PC-9 (cell line): ENCODE measurements at regions not wholly inside any gene's neighbourhood (a gene's known extent, or its start where the extent isn't known, plus 50 kb on each side); places are given as distances from the start of the nearest gene placed in this dataset.
"Not testable (repeated sequence)": the region's sequence is repeated elsewhere in the genome, so short reads cannot be mapped to it uniquely, and the experiment has no call there.

Experiments
- BruUV-seq: library from RNA; stranded (reverse); fragments of 400-500 nt; replicated peaks from 2 replicates; lab custom pipeline; 2021; lab: Mats Ljungman, UMichigan
- CTCF ChIA-PET: fragments of 300-600 bp; sonication (Branson Sonifier 250); formaldehyde crosslinking; loops from one replicate; lab custom pipeline; 2022; ENCODE audit warnings: antibody characterized with exemption; lab: Charles Lee
- POLR2A ChIA-PET: fragments of 300-600 bp; sonication (Branson Sonifier 250); formaldehyde crosslinking; loops from one replicate; lab custom pipeline; 2022; ENCODE audit warnings: antibody characterized with exemption; ENCODE audit not compliant: unreplicated experiment; lab: Charles Lee
- DNase-seq, 2 experiments: peaks; one replicate each; pipeline versions ENCODE4 v3.0.0 to v3.0.0-alpha.2; 2015 to 2022; ENCODE audit warnings: mixed read lengths in 1 of 2
- H2AFZ ChIP-seq: fragments of 200-600 bp; sonication (generic); 2 replicates; pipeline ENCODE4 v1.8.1; 2017; ENCODE audit warnings: antibody characterized with exemption
- H3F3A ChIP-seq: fragments of 200-600 bp; sonication (generic); 2 replicates; pipeline ENCODE4 v1.8.1; 2017; ENCODE audit warnings: antibody characterized with exemption, mild to moderate bottlenecking, low read depth; ENCODE audit not compliant: insufficient read depth
- H3K27ac ChIP-seq: fragments of 200-600 bp; sonication (generic); 2 replicates; pipeline ENCODE4 v1.6.1; 2016; ENCODE audit warnings: mixed run types
- H3K27me3 ChIP-seq: fragments of 200-600 bp; sonication (generic); 2 replicates; pipeline ENCODE4 v1.6.1; 2016; ENCODE audit warnings: low read depth, mixed run types; ENCODE audit not compliant: insufficient read depth
- H3K36me3 ChIP-seq: fragments of 200-600 bp; sonication (generic); 2 replicates; pipeline ENCODE4 v1.6.1; 2016; ENCODE audit warnings: low read depth, mixed run types
- H3K4me1 ChIP-seq: fragments of 200-600 bp; sonication (generic); replicated peaks from 2 replicates; pipeline ENCODE4 v1.6.1; 2016; ENCODE audit warnings: mixed run types; ENCODE audit not compliant: insufficient read depth
- H3K4me2 ChIP-seq: fragments of 200-600 bp; sonication (generic); 2 replicates; pipeline ENCODE4 v1.6.1; 2017; ENCODE audit warnings: mixed run types
- H3K4me3 ChIP-seq: fragments of 200-600 bp; sonication (generic); 2 replicates; pipeline ENCODE4 v1.6.1; 2016; ENCODE audit warnings: mixed run types
- H3K79me2 ChIP-seq: fragments of 200-600 bp; sonication (generic); 2 replicates; pipeline ENCODE4 v1.6.1; 2017; ENCODE audit warnings: low read depth, mixed run types
- H3K9me2 ChIP-seq: fragments of 200-600 bp; sonication (generic); 2 replicates; pipeline ENCODE4 v1.8.1; 2017; ENCODE audit warnings: mild to moderate bottlenecking; ENCODE audit not compliant: insufficient read depth
- H3K9me3 ChIP-seq: fragments of 200-600 bp; sonication (generic); 2 replicates; pipeline ENCODE4 v1.8.1; 2016; ENCODE audit warnings: low read depth; ENCODE audit not compliant: insufficient read depth
- H4K20me1 ChIP-seq: fragments of 200-600 bp; sonication (generic); 2 replicates; pipeline ENCODE4 v1.8.1; 2017; ENCODE audit not compliant: insufficient read depth
- EZH2 ChIP-seq: fragments of 200-600 bp; sonication (generic); IDR thresholded peaks from 2 replicates; pipeline ENCODE4 v1.8.0; 2017; ENCODE audit warnings: antibody characterized with exemption, low read depth
- intact Hi-C: fragments of 100-400 bp; cut with micrococcal nuclease; formaldehyde crosslinking; loops from one replicate; pipeline ENCODE4 v1.10.0; 2022; ENCODE audit not compliant: unreplicated experiment
- TF ChIP-seq, protein P1 (sequence below): fragments of 200-600 bp; sonication (generic); conservative IDR thresholded peaks from 2 replicates; pipeline ENCODE4 v1.6.1; 2017; ENCODE audit warnings: mixed run types, antibody characterized with exemption, mild to moderate bottlenecking, moderate library complexity

DNA sequence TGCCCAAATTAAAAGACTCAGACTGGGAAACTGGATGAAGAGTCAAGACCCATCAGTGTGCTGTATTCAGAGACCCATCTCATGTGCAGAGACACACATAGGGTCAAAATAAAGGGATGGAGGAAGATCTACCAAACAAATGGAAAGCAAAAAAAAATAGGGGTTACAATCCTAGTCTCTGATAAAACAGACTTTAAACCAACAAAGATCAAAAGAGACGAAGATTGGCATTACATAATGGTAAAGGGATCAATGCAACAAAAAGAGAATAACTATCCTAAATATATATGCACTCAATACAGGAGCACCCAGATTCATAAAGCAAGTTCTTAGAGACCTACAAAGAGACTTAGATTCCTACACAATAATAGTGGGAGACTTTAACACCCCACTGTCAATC, 813.0 kb downstream of the SLC6A15 start:
- H2AFZ ChIP-seq, H3K4me1 ChIP-seq, H3K4me2 ChIP-seq, H3F3A ChIP-seq, H3K4me3 ChIP-seq, H4K20me1 ChIP-seq, H3K9me3 ChIP-seq, H3K36me3 ChIP-seq, BruUV-seq, DNase-seq, H3K9me2 ChIP-seq, POLR2A ChIA-PET, H3K79me2 ChIP-seq, H3K27me3 ChIP-seq, H3K27ac ChIP-seq, intact Hi-C loops, CTCF ChIA-PET: not testable (repeated sequence)

DNA sequence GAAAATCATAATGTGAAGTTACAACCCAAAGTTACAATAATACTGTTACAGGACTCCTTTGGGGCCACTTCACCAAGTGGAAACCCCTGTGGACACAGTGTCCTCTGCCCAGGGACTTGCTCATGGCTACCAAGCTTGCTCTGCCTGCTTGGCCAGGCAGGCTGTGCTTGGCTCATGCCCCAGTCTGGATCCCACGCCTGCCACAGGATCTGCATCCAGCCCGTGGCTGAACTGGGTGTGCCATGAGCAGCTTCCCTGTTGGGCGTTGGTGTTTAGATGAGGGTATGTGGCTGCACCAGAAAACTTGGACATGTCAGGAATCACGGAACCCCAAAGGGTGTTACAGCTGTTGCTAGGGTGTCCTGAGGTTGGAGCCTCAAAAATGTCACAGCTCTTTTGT, 820.9 kb downstream of the SLC6A15 start:
- POLR2A ChIA-PET: no interaction called here
- H3K4me2 ChIP-seq: no peak overlapping the region
- no peaks in the 10 kb centered on the region; the same call in 1 of the 2 replicates for H3K9me2 ChIP-seq
- CTCF ChIA-PET: no interaction called here
- H3F3A ChIP-seq: no peaks in the 10 kb centered on the region
- TF ChIP-seq EZH2: no peak
- TF ChIP-seq, protein P1, sequence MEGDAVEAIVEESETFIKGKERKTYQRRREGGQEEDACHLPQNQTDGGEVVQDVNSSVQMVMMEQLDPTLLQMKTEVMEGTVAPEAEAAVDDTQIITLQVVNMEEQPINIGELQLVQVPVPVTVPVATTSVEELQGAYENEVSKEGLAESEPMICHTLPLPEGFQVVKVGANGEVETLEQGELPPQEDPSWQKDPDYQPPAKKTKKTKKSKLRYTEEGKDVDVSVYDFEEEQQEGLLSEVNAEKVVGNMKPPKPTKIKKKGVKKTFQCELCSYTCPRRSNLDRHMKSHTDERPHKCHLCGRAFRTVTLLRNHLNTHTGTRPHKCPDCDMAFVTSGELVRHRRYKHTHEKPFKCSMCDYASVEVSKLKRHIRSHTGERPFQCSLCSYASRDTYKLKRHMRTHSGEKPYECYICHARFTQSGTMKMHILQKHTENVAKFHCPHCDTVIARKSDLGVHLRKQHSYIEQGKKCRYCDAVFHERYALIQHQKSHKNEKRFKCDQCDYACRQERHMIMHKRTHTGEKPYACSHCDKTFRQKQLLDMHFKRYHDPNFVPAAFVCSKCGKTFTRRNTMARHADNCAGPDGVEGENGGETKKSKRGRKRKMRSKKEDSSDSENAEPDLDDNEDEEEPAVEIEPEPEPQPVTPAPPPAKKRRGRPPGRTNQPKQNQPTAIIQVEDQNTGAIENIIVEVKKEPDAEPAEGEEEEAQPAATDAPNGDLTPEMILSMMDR: no peak
- no peak overlapping the region for H3K27ac ChIP-seq
- no peak overlapping the region for H2AFZ ChIP-seq
- intact Hi-C loops: no loop called here
- no peak for DNase-seq
- no peaks in the 10 kb centered on the region for H3K36me3 ChIP-seq
- no peaks in the 10 kb centered on the region for H3K27me3 ChIP-seq
- BruUV-seq: no TSS peak
- H4K20me1 ChIP-seq: no peaks in the 10 kb centered on the region
- no peak overlapping the region for H3K4me3 ChIP-seq
- H3K79me2 ChIP-seq: no peaks in the 10 kb centered on the region
- no peaks in the 10 kb centered on the region for H3K4me1 ChIP-seq
- no peaks in the 10 kb centered on the region for H3K9me3 ChIP-seq

DNA sequence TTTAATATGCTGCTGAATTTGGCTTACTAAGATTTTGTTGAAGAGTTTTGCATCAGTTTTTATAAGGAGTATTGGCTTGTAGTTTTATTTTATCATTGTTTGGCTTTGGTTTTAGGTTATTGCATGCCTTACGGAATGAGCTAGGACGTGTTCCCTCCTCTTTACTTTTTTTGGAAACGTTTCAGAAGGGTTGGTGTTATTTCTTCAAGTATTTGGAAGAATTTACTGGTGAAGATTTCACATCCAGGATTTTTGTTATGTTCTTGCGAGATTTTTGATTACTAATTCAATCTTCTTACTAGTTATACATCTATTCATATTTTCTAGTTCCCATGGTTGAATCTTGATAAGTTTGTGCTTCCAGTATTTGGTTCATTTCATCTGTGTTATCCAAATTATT, 823.2 kb downstream of the SLC6A15 start:
- no peaks in the 10 kb centered on the region for H3K4me1 ChIP-seq
- H3K79me2 ChIP-seq: no peaks in the 10 kb centered on the region
- no peak for DNase-seq
- H3K4me3 ChIP-seq: no peak overlapping the region
- H3F3A ChIP-seq: no peaks in the 10 kb centered on the region
- no peaks in the 10 kb centered on the region for H4K20me1 ChIP-seq
- no peak overlapping the region for H3K4me2 ChIP-seq
- no peaks in the 10 kb centered on the region for H3K36me3 ChIP-seq
- ChIA-PET CTCF (no interaction called here), POLR2A (no interaction called here)
- H3K27me3 ChIP-seq: no peaks in the 10 kb centered on the region
- H3K27ac ChIP-seq: no peak overlapping the region
- H3K9me3 ChIP-seq: no peaks in the 10 kb centered on the region
- no peak overlapping the region for H2AFZ ChIP-seq
- no peaks in the 10 kb centered on the region; the same call in 1 of the 2 replicates for H3K9me2 ChIP-seq
- BruUV-seq: no TSS peak
- intact Hi-C loops: no loop called here
- TF ChIP-seq, protein P1: no peak
- no peak for TF ChIP-seq EZH2

DNA sequence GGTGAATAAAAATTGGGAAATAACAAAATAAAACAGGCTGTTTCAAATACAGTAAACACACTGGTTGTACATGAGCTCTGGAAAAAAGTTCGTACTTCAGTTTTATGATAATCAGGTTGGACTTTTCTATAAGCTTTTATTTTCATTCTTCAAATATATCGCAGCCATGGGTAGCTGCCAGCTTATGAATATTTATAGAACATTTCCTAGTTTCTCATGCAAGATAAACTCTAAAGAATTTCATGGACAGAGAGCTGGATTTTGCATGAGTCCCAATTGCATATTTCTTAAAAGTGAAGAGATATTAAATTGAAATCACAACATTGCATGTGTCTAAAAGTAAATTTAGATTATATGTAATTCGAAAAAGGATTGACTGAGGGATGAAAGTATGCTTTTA, 827.6 kb downstream of the SLC6A15 start:
- no peak overlapping the region for H3K4me3 ChIP-seq
- H3K9me3 ChIP-seq: no peaks in the 10 kb centered on the region
- no peak for DNase-seq
- intact Hi-C loops: no loop called here
- no peak overlapping the region for H2AFZ ChIP-seq
- ChIA-PET CTCF (no interaction called here), POLR2A (no interaction called here)
- H3K27ac ChIP-seq: no peak overlapping the region
- no peaks in the 10 kb centered on the region for H3K4me1 ChIP-seq
- H3K79me2 ChIP-seq: no peaks in the 10 kb centered on the region
- H4K20me1 ChIP-seq: no peaks in the 10 kb centered on the region
- BruUV-seq: no TSS peak
- TF ChIP-seq, protein P1: no peak
- no peaks in the 10 kb centered on the region for H3F3A ChIP-seq
- H3K27me3 ChIP-seq: no peaks in the 10 kb centered on the region
- H3K9me2 ChIP-seq: no peaks in the 10 kb centered on the region; the same call in 1 of the 2 replicates
- H3K36me3 ChIP-seq: no peaks in the 10 kb centered on the region
- no peak overlapping the region for H3K4me2 ChIP-seq
